GM18907 (cell line): ENCODE measurements at regions not wholly inside any gene's neighbourhood (a gene's known extent, or its start where the extent isn't known, plus 50 kb on each side); places are given as distances from the start of the nearest gene placed in this dataset.
"Not testable (repeated sequence)": the region's sequence is repeated elsewhere in the genome, so short reads cannot be mapped to it uniquely, and the experiment has no call there.

ENCODE experiments used
- ATAC-seq: cut with Tn5 transposase; IDR thresholded peaks from one replicate; pipeline ENCODE4 v1.9.1; 2021; ENCODE audit warnings: mild to moderate bottlenecking, moderate library complexity; ENCODE audit not compliant: unreplicated experiment

DNA sequence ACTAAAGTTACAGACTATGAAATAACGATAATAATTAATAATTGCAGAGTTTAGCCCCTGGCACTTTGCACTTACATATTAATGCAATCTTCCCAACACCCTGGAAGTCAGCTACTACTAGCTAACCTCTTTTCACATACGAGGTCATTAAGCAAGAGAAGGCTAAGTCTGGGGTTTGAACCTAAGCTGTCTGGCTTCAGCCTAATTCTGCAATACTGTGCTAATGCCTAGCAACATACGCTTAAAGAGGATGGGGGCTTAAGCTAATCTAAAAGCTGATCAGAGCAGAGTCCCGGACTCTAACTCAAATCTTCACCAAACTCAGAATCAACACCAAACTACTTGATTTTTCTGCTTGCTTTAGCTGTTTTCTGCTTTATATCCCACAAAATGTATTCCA is 168.7 kb upstream of the GNAI1 start:
- ATAC-seq: no peak

DNA sequence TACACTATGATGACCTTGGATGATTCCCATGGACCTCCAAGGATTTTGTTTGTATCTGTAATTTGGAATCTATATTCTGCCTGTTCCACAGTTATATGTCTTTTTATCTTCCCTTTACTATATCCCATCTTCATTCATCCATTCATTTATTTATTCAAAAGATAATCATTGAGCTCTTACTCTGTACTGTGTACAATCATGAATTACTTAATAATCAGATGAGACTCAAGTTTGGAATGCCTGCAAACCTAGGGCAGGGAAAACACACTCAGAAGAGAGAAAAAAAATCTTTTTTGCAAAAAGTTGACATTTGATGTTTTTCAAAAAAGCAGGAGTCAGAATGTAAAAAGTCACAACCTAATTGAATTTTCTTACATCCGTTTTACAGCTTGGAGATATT is 170.2 kb upstream of the GNAI1 start:
- ATAC-seq: no peak

DNA sequence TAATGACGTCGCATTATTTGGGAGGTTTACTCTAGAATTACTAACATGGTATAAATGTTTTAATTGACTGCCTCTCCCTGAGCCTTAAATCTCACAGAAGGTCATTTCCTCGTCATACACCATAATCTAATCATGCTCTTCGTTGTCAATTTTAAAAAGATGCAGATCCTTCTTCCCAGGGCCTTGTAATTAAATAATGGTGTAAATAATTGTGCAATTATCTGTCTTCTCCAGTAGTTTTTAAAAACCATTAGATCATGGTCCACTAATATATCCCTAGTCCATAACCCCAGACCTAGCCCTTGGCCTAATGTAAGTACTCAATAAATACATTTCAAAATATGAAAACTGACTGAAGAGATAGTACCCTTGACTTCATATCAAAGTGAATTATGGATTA is 181.5 kb upstream of the GNAI1 start:
- no peak for ATAC-seq

DNA sequence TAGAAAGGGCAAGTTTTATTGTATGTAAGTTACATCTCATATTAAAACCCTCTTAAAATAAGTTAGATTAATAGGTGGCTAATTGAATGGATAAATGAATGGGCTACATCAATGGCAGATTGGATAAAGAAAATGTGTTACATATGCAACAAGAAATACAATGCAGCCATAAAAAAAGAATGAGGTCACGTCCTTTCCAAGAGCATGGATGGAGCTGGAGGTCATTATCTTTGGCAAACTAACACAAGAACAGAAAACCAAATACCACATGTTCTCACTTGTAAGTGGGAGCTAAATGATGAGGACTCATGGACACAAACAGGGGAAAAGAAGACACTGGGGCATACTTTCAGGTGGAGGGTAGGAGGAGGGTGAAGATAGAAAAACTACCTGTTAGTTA is 182.2 kb upstream of the GNAI1 start:
- no peak for ATAC-seq

DNA sequence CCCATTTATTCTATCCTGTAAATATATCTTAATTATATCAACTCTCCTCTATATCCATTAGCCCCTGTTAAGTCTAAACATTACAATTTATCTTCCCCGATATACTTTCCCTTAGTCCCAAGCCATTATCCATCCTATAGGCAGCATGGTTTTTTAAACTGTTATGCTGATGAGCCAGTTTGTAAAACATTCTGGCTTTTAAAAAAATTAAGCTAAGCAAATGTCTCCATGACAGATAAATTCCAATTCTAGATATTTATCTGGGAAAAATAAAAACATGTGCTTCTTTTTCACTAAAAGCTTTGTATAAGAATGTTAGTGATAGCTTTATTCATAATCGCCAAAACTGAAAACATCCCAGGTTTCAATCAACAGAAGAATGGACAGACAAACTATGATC is 183.2 kb upstream of the GNAI1 start:
- ATAC-seq: no peak

DNA sequence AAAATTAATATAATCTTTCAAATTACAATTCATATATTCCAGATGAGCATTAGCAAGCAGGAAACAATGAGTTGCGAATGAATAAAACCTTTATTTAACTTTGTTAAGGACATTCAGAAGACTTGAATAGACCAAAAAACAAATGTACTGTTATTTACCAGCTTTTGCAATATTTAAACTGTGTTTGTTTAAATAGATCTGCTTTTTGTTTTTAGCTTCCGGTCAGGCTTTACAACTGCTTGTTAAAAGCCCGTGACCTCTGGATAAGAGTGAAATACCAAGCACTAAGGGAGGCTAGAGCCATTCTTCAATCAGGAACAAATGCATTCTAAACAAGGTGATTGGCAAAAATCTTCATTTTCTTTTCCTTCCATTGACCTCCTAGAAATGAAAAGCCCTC is 184.9 kb upstream of the GNAI1 start:
- ATAC-seq: no peak

DNA sequence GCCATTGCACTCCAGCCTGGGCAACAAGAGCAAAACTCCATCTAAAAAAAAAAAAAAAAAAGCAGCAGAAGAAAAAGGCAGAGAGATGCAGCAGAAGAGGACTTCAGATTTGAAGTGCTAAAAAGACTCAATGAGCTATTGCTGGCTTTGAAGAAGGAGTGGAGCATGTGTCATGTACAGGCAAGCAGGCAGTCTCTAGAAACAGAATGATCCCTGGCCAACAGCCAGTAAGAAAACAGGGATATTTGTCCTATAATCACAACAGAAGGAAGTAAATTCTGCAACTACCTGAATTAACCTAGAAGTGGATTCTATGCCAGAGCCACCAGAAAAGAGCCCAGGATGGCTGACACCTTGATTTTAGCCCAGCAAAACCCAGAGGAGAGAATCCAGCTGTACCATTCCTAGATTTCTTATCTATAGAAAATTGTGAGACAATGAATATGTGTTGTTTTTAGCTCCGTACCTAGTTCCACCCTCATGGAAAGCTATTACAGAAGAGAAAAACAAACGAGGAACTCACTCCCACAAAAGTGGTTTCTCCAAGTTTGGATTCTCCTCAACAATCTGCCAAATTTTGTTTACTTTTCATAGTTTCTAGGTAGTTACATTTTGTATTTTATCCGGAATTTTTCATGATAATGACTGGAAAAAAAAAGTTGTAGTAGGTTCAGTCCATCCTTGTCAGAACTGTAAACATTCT is 198.2 kb upstream of the GNAI1 start:
- ATAC-seq: no peak

DNA sequence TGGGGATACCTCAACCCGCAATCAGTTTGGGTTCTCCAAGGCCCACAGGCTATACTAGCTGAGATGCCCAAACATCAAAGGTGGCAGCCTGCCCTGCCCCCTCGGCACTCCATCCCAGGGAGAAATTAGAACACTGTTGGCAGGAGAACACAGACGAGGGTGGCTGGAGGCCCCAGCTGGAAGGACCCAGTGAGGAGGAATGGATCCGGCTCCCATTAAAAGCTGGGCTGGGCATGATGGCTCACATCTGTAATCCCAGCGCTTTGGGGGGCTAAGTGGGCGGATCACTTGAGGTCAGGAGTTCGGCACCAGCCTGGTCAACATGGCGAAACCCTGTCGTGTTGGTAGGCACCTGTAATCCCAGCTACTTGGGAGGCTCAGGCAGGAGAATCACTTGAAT is 199.9 kb upstream of the GNAI1 start:
- ATAC-seq: no peak

DNA sequence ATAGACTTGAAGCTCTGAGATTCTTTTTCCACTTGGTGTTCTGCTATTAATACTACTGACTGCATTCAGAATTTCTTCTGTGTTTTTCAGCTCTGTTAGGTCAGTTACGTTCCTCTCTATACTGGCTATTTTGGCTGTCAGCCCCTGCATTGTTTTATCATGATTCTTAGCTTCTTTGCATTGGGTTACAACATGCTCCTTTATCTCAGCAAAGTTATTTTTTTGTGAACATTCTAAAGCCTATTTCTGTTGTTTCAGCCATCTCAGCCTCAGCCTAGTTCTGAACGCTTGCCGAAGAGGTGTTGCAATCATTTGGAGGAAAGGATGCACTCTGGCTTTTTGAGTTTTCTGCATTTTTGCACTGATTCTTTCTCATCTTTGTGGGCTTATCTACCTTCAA is 201.5 kb upstream of the GNAI1 start:
- ATAC-seq: no peak

DNA sequence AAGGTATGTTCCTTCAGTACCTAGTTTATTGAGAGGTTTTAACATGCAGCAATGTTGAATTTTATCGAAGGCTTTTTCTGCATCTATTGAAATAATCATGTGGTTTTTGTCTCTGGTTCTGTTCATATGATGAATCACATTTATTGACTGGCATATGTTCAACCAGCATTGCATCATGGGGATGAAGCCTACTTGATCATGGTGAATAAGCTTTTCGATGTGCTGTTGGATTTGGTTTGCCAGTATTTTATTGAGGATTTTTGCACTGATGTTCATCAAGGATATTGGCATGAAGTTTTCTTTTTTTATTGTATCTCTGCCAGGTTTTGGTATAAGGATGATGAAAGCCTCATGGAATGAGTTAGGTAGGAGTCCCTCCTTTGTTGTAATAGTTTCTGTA is 204.0 kb upstream of the GNAI1 start:
- ATAC-seq: no peak

DNA sequence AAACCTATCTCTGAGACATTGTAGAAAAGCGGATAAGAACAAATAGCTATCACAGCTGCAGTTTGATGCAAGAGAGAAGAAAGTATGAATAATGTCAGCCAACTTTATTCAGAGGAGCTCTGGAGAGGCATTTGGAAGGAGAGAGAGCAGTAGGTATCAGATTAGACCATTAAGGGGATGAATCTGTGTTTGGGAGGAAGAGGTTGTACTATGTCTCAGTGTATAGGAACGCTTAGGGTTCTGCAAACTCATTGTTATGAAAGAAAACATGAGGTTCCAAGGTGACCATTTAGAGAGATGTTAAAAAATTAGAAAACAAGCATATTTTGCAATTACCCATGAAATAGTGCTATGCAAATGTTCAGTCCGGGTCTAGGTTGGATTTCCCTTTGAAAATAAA is 207.5 kb upstream of the GNAI1 start:
- ATAC-seq: no peak

DNA sequence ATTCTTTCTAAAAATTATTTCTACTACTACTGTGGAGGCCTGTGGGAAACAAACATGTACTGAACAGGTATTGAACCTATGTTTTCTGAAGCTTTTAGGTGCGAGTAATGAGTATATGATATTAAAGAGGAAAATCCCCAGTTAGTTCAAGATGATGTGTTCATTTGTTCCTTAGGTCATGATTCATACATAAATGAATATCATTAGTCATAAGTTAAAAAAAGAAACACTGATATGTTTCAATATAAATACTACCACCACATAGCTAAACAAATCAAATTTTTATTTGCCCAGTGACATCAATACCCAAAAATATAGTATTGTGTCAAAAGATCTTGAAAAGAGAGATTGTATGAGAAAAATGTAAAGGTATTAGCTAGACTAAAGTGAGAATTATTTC is 210.7 kb upstream of the GNAI1 start:
- ATAC-seq: no peak

DNA sequence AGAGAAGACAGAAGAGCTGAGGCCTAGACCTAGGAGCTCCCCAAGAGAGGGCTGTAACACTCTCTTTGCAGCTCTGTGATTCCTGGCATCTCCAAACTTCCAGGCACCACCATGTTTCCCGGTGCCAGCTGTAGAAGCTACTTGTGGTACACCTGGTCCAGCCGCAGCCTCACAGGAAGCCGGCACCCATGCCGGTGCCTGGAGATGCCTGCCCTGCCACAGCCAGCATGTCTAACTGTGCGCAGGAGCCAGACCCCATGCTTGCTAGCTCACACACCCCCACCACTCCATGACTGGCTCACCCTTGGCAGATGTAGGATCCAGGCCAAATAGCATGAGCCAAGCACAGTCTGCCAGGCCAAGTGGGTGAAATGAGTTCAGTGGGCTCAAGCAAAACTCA is 211.7 kb upstream of the GNAI1 start:
- no peak for ATAC-seq

DNA sequence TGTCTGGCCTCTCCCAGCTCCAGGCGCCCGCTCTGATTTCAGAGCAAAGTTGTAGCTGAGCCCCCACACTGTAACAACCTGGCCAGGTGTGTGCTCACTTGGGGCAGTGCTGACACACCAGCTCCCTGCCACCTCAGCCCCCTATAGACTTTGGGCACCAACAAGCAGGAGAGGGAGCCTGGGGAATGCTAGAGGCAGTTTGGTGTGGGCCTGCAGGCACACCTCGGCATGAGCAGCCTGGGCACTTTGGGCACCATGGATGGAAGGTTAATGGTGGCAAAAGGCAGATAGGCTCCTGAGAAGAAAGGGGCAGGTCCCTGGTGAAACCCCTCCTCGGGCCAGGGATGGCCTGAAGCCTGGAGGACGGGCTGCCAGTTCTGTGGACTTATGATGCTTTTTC is 212.7 kb upstream of the GNAI1 start:
- no peak for ATAC-seq

DNA sequence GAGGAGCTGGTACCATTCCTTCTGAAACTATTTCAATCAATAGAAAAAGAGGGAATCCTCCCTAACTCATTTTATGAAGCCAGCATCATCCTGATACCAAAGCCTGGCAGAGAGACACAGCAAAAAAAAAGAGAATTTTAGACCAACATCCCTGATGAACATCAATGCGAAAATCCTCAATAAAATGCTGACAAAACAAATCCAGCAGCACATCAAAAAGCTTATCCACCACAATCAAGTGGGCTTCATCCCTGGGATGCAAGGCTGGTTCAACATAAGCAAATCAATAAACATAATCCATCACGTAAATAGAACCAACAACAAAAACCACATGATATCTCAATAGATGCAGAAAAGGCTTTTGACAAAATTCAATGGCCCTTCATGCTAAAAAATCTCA is 216.0 kb upstream of the GNAI1 start:
- ATAC-seq: not testable (repeated sequence)

DNA sequence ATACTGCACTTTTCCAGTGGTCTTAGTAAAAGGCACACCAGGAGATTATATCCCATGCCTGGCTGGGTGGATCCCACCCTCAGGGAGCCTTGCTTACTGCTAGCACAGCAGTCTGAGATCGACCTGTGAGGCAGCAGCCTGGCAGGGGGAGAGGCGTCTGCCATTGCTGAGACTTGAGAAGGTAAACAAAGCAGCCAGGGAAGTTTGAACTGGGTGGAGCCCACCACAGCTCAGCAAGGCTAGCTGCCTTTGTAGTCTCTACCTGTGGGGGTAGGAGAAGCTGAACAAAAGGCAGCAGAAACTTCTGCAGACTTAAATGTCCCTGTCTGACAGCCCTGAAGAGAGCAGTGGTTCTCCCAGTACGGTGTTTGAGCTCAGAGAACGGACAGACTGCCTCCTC is 219.3 kb upstream of the GNAI1 start:
- not testable (repeated sequence) for ATAC-seq

DNA sequence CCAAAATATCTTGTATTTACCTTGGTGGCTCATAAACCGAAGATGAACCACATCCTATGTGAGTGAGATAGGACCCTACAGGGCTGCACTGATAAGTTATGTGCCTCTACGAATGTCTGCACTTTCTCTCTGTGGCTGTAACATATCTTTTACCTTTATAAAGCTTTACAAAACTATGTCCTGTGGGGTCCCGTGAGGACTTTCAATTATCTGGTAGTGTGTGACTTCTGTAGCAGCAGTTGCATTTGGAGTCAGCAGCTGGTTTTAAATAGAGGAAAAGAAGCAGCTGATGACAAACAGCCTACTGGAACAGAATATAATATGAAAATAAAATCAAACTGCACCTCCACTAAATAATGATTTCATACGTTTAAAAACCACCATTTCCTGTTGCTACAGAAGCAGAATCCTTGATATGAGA is 222.4 kb upstream of the GNAI1 start:
- ATAC-seq: no peak

DNA sequence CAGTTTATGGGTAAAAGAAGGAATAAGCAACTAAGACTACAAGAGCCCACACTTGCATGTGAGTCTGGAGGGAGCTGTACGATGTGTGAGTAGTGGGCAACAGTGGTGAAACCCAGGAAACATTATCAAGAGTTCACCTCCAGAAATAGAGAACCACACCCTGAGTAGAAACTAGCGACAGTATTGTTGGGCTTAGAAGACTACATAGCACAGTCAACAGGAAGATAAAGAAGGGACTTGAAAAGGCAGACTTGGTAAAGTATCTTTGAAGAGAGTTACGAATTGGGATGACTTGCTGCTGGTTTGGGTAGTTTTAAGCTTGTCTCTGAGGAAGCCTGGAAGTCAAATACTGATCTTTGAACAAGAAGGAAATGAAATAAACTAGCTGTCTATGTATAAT is 223.2 kb upstream of the GNAI1 start:
- no peak for ATAC-seq

DNA sequence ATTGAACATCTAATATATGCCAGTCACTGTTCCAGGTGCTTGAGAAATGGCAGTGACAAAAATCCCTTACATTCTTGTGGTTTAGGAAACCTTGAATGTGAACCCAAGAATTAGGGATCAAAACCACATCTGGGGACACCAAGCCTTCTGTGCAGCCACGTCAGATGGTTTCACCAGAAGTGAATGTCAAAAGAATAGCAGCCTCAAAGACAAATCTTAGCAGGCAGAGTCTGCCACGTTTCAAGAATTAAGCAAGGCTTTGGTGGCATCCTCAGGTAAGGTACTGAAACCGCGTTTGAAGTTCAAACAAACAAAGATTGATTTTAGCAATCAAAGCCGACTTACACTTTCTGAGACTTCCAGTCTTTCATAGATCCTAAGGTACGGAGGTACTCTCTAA is 225.5 kb upstream of the GNAI1 start:
- ATAC-seq: no peak

DNA sequence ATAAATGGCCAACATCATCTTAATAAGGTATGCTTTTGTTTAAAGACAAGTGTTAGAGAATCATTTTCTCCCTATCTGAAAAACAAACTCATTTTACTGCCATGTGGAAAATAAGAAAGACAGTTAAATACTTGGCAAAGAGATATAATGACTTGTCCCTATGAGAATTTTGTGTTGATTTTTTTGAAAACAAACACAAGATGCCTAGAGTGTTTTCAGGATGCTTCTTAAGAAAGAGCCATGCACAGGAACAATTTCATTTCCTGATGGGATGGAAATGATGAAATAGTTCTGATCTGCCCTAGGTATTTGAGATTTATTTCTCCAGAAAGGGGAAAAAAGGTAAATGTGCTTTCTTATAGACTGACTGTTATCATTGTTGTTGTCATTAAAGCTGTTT is 237.5 kb upstream of the GNAI1 start:
- no peak for ATAC-seq

DNA sequence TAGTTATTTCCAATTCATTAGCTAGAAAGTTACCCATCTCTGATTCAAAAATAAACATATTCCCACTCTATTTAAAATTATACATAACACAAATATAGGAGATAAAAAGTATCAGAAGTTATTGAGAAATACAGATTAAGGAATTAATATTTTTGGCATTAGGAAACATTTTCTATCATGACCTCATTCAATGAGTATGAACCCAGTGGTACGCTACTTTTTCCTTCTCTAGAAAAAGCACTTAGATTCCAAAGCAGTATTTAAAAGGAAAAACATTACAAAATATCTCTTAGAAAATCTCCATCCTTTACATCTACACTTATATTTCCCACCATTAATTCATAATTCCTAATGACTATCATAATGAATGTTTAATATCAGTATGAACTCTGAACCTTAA is 240.6 kb upstream of the GNAI1 start:
- ATAC-seq: no peak

DNA sequence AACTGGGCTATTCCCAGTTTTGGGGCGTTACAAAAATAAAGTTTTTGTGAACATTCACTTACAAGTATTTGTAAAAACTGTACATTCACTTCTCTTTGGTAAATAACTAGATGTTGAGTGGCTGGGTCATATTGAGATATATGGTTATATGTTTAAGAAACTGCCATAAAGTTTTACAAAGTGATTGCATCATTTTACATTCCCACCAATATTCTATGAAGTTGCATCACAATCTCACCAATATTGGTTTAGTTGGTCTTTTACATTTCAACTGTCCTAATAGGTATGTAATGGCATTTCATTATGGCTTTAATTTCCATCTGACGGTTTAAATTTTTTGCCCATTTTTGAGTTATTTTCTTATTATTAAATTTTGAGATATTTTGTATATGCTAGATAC is 251.7 kb upstream of the GNAI1 start:
- ATAC-seq: no peak

DNA sequence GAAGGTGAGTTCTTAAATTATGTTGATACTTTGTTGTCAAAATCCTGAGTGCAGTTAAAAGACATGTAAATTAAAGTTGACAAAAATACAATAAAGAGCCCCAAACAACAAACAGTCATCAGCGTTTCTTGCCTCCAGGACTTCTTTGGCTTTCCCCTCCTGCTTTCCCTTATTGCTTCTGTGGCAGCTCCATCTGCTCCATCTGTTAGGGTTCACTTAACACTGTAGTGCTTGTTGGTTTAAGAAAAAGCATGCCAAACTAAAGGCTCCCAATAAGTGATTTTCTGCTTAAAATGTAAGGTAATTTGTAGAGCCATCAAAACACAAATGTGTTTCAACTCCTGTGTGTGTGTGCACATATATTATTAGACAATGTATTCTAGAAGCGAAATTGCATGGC is 254.3 kb upstream of the GNAI1 start:
- ATAC-seq: no peak
